Activated naive CD4-positive, alpha-beta T cell (primary cell): ENCODE measurements at regions not wholly inside any gene's neighbourhood (a gene's known extent, or its start where the extent isn't known, plus 50 kb on each side); places are given as distances from the start of the nearest gene placed in this dataset.

ENCODE experiments used
- DNase-seq, 4 experiments: peaks; one replicate each; lab custom pipeline; 2025; lab: John Stamatoyannopoulos, UW

DNA sequence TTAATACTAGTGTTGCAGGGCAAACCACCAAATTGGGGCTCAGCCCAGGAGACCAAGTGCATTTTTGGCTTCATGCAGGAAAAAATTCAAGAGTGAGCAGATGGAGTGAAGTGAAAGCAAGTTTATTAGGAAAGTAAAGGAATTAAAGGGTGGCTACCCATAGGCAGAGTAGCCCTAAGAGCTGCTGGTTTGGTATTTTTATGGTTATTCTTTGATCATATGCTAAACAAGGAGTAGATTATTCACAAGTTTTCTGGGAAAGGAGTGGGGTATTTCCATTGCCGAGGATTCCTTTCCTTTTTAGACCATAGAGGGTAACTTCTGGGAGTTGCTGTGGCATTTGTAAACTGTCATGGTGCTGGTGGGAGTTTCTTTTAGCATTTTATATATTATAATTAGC, 459.0 kb downstream of the KLF5 start:
- no peak for DNase-seq

DNA sequence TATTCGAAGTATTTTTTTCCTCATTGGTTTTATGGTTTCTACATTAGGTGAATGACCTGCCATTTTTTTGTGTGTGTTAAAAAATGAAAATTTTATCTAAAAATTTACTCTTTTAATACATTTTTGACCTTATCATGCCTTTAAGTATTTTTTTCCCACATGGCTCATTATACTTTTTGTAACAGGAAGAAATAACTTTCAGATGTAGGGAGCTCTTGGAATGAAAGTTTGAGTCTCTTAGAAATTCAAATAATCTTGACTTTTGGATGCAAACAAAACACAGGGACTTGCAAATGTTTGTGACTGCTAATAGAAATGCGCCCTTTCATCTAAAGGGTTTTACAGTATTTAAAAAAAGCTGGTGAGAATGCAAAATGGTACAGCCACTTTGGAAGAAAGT, 457.9 kb downstream of the KLF5 start:
- DNase-seq: no peak

DNA sequence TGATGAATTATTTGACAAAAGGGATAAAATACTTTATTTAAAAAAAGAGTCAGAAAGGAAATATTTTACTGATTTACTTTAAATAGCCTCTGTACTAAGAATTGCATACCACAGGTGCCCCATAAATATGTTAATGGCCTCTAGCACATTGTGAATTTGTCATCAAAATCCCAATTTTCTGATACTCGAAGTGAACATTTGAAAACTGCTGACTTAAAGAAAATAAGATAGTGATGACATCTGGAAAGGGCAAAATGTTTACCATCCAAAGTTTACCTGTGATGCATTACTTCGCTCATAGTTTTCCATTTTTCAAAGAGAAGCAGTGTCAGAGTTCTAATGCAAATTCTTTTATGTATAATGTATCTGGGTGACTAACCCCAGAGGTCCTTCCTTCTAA, 455.4 kb downstream of the KLF5 start:
- DNase-seq: no peak

DNA sequence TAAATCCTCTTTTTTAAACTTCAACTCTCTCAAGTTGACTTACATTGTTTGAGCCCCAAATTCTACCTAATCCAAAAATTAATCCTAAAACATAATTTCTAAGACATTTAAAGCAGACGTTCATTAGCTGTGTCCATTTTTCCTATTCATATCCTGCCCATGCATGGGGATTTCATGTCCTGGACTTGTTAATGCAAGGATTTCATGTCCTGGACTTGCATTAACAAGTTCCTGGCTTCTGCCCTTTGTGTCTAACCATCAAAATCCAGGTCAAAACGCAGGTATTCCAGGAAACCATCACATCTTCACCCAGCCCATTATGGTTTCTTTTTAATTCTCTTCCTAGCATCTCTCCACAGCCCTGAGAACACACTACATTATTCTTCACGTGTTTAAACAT, 454.9 kb downstream of the KLF5 start:
- no peak for DNase-seq

DNA sequence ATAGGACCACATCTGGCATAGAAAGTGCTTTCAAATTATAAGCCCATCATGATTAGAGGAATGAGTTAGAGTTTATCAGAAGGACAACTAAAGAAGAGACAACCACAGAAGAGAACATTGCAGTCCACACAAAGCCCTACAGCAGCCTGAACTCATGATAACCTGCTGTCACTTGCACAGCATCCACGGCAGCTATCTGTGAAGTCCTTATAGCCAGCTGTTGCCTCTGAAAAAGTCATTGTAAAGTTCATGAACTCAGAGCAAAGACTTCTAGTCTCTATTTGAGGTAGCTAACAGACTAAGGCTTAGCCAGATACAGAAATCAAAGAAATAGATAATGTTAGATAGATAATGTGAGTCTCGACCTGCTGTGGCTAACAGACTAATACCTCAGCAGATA, 450.0 kb downstream of the KLF5 start:
- DNase-seq: no peak

DNA sequence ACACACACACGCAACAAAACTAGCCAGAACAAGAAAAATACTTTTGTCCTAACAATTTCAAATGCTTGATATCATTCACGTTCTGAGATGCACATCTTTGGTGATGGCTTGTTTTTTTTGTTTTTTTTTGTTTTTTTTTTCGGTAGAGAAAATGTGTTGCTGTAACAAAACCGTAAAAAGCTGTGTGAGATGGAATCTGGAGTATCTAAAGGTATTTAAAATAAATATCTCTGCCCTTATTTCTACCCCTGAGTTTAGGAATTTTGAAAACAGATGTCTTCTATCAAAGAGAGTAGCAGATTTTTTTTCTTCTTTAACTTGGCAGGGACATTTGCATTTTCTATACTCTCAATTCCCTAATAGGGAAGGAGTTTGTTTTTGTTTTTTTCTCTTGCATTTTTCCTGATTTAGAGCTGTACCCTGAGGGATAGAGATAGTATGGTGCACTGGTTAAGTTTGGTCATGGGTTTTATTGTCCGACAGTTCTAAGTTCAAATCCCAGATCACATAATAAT, 446.6 kb downstream of the KLF5 start:
- no peak for DNase-seq

DNA sequence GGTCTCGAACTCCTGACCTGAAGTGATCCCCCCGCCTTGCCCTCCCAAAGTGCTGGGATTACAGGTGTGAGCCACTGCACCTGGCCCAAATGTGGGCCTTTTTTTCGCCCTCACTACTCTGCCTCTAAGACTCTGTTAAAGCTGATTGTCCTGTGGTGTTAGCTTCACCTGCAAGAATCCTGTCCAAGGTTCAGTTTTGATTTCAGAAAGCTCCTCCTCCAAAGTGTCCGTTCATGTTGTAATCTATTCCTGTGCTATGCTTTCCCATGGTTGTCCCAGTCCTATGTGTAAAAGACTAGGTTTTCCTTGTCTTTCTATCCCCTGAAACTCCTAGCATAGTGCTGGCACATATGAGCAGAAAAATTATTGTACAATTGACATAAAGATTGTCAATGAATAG, 440.9 kb downstream of the KLF5 start:
- no peak for DNase-seq

DNA sequence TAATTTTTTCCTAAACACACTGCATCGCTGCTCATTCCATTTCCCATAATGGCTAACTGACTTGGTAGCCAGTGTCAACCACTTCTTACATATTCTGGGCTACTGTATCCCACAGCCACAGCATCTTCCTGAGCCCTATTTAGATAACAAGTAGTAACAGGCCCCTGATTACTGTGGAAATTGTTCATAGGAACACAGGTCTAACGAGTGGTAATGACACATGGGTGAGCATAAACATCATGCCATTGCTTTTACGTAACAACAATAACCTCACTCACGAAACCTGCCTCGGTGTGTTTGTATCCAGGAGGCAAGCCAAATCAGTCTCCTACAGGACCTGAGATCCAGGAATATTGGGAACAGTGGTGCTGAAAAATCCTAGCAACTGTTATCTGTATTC, 438.6 kb downstream of the KLF5 start:
- no peak for DNase-seq

DNA sequence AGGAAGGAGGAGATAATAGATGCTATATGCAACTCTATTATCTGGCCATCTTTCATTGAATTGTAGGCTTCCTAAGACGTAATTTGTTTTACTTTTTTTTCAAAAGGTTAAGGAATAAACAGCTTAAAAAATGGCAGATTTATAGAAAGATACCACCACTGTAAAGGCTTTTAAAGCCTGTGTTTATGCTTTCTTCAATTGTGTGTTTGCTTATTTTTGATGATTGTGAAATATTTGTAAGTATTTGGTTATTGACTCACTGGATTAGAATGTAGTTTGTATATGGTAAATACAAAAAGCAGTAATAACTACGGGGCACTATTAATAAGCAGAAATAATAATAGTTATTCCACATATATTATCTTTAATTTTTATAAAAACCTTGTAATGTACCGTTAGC, 437.9 kb downstream of the KLF5 start:
- DNase-seq: no peak

DNA sequence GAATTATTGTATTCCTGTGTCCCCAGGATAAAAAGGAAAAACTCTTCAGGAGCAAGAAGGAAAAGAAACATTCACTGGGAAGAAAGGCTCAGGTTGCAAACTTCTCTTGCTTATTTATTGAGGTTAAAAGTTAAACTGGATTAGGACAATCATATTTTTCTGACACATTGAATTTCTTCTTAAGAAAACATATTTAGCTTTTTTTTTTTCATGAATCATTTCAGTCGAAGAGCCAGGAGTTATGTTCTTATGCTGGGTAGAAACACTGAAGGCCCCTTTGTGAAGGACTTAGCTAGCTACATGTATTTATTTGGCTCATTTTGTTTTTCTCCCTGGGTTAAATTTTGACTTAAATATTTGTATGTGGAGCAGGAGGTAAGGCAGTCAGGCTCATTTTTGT, 434.0 kb downstream of the KLF5 start:
- DNase-seq: no peak

DNA sequence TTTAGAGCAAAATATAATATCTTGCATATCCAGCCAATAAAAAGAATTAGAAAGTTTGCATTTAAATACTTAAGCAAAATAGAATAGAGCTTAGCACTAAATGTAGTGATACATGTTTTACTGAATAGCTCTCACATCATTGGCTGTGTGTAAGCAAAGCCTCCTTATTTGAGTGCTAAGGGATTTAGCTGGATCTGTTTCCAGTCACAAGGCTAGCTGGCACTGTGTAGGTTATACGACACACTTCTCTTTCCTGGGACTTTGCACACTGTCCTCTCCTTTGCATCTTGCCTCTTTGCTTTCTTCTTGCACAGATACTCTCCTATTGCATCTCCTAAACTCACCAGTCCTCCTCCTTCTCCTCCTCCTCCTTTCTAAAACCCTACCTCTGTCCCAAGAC, 423.8 kb downstream of the KLF5 start:
- no peak for DNase-seq

DNA sequence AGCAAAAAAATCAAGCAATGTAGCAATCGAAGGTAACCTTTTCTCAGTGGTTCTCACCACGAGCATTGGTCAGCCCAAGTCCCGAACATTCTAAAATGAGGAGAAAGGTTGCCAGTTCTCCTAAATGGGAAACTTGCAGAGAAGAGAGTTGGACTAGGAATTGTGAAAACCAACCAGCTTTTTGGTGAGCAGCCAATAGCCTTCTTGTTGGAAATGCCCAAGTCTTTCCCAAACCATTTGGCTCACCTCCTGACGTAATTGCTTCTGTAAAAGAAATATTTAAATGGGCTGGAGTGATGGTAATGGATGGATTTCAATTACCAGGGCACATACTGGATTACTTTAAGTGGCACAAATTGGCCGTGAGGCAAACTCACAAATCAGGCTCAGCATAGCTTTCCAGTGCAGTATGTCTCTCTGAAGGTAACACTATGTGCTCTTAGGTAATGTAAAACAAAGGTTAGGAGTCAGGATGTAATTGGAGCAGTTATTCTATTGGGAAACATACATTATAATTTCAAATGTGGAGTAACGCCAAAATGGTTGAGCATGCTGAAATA, 423.2 kb downstream of the KLF5 start:
- DNase-seq: no peak

DNA sequence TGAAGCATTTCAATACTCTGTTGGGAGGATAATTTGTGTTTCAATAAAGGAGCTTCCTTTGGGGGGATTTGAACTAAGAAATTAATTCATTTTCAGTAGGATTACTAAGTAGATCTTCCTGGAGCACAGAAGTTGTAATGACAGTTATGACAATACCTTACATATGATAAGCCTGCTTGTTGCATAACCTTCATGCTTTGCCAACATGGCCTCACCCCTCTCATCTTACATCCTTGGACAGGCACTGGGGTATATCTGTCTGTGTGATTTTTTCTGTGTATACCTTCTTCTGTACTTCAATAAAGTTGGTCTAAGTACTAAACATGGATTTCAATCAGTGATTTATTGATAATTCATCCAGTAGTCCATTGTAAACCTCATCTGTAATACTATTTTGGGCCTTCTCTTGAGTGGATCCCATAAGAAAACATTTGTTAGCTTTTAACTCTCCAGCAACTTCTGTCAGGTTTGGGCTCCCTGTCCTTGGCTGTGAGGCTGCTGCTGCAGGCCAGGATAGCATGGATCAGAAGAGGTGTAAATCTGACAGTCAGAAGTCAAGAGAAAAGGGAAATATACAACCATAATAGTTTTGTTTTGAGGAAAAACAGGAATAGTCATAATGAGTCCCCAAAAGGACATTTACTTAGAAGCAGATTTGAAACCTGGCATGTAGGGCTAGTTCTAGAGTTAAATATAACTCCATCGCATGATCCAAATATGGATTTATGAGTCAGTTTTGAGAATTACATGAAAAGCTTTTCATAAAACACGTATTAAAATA, 422.2 kb downstream of the KLF5 start:
- no peak for DNase-seq

DNA sequence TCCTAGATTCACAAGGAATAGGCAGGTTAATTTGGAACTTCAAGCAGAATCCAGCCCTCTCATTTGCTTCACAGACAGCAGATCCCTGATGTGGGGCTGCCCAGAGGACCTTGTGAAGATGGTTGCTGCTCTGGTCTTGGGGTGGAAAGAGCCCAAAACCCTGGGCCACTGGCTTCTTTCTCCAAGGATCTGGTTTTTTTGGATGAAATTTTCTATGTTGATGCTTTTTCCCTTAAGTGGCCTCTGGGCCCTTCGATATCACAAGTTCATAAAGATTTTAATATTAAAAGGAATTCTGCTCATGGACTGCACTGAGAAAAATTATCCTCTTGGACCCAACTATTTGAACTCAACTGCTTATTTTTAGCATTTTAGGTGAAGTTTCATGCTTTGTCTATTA, 421.1 kb downstream of the KLF5 start:
- no peak for DNase-seq

DNA sequence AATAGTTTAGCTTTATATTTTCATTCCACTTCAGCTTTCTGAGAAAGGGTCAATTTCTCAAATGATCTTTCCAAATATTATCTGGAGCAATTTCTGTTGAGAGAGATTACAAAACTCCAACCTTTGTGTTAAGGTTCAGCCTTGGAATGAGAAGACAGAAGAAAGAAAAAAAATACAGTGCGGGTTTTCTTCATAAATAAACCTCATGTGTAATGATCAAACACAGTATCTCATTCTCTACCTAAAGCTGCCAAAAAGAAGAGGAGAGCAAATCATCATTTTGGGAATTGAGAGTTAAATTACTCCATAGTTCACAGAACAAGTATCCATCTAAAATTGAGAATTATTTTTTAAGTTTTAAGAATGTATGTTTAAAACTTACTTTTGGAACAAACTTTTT, 420.5 kb downstream of the KLF5 start:
- DNase-seq: no peak

DNA sequence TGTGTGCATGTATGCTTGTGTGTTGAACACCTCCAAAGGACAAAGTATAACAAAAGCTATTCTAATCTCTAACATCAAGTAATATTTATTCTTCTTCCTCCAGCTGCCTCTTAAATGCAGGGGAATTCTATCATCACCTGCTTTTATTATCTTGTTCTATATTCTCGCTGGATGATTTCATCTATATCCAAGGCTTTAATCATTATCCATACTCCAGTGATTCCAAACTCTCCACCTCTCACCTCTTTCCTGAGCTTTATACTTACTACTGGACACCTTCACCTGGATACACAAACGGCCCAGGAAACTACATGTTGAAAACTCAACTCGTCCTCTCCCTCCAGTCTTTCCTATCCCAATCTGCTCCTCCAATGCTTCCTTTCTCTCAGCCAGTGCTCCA, 418.6 kb downstream of the KLF5 start:
- no peak for DNase-seq

DNA sequence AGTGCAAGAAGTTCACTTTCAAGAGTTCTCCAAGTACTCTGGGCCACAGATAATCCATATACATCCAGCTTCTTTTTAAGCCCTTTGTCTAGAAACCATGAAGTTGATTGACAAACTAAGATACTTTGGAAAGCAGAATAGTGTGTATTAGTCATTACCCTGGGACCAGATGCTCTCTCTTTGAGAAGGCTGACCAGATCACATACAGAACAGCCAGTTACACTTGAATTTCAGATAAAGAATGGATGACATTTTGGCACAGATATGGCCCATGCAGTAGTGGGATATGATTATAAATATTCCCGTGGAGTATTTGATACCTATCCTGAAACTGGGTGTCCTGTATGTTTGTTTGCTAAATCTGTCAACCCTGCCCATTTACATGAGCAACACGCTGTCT, 414.2 kb downstream of the KLF5 start:
- DNase-seq: no peak

DNA sequence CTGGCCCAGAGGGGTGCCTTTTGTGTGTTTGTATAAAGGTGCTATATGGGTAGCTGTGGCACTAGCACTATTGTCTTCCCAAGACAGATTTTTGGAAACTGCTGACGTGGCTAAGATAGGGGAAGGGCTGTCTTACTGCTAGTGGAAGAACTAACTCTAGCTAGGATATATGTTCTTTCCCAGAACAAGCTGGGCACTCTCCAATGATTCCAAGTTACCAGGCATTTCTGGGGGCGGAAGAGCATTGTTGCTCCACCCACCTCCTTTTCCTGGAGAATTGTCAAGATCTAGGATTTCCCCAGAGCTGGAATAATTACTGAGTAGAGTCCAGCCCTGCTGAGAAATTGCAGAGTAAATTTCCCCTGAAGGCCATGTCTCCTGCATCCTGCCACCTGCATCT, 408.3 kb downstream of the KLF5 start:
- no peak for DNase-seq

DNA sequence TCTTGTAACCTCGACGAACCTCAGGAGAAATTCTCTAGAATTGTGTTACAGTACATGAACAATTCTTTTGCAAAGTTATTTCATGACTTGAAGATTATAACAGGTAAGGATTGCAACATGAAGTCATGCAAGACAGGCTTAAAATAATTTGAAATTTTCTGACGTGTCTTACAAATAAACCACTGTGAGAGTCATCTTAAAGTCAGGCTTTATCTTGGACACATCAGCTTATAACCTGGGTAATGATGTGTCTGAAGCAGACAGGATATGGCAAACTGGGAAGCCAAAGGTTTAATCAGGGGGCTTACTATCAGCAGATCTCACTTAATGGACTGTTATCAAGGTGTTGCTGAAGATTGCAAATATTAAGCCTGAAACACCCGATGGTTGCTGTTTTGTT, 407.8 kb downstream of the KLF5 start:
- no peak for DNase-seq

DNA sequence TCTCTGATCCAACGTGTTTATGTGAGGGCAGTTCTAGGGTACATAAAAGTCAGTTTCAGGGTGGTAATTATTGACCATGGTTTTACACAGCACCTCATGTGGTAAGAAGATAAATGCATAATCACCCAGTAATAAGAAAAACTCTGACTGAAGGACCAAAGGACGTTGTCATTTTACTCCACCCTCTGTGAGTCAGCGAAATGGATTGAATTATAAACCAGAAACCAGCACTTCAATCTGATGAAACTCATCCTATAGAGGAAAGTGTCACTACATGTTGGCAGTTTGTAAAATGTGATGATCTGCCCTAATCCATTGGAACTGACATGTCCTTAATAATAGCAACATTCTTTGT, 406.8 kb downstream of the KLF5 start:
- no peak for DNase-seq

DNA sequence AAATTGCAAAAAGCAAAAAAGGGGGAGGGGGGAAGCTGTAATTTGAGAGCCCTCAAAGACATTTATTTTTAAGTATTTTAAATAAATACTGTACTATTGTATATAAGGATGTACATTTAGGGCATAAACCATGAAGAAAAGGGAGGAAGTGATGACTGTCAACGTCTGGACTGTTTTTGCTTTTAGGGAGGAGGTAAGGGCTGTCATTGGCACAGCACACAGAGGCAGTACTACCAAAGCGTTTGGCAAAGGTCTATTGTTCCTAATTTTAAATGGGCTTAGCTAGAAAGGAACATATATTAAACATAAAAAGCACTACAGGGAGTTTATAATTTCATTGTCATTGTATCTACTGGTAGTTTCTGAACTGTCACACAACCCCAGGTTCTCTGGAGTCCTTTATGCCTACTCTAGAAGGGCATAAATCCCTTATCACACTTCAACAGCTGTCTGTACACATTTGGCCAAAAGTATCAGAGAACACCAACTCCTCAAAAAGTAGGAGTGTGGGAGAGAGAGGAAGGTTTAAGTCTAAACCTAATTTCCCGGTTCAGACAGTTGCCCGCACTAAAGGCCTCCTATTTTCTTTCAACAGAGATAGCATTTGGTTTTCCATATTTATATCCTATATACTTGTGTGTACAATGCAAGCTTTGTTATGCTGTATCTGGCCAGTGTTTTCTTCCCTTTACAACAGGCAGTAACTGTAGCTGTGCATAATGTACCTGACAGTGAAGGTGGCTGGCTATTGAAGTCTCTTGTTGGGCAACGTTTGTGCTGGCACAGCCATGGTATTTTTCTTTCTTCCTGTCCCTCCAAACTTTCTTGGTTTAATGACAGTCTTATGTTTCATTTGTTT, 406.2 kb downstream of the KLF5 start:
- DNase-seq: no peak

DNA sequence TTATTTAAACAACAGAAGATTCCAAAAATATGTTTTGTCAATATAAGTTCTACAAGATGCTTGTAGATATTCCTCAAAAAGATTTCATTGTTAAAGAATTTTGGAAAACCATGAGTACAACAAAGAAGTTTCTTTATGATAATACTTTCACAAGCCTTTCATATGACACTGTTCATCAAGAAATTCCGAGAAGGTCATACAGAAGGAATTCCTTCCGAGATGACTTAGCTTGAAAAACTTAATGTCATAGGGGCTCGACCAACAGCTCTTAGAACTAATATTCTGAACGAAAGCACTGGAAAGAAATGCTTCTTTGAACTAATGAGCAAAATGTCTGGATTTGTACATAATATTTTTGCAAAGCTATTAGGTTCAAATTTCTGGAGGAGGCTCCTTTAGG, 403.4 kb downstream of the KLF5 start:
- DNase-seq: no peak
